Vagina (tissue), 2 donors: ENCODE measurements at regions not wholly inside any gene's neighbourhood (a gene's known extent, or its start where the extent isn't known, plus 50 kb on each side); places are given as distances from the start of the nearest gene placed in this dataset.

ENCODE experiments used
- CTCF ChIP-seq, 3 experiments: fragments of 450-650 bp in 2 of 3; fragments of 200-600 bp in 1 of 3; sonication (generic) in 1 of 3; IDR thresholded peaks; one replicate each; pipeline ENCODE4 v1.5.1; 2017 to 2019; ENCODE audit warnings: antibody characterized with exemption in 3 of 3, mild to moderate bottlenecking in 2 of 3, moderate library complexity in 2 of 3
- POLR2A ChIP-seq, 2 donors: fragments of 450-650 bp; IDR thresholded peaks; one replicate each; pipeline ENCODE4 v1.6.1; 2017; ENCODE audit warnings: antibody characterized with exemption in 2 of 2, mild to moderate bottlenecking in 2 of 2, moderate library complexity in 2 of 2

GRCh38 chr7:69527706-69528105 lies 70.6 kb upstream of the AUTS2 start:
- no peak for TF ChIP-seq POLR2A (IDR thresholded peaks at IDR 0.05)
- TF ChIP-seq CTCF (IDR thresholded peaks at IDR 0.05): no peak
